GM19468 (cell line): ENCODE measurements at regions not wholly inside any gene's neighbourhood (a gene's known extent, or its start where the extent isn't known, plus 50 kb on each side); places are given as distances from the start of the nearest gene placed in this dataset.
"Not testable (repeated sequence)": the region's sequence is repeated elsewhere in the genome, so short reads cannot be mapped to it uniquely, and the experiment has no call there.

Source experiments
- ATAC-seq: cut with Tn5 transposase; IDR thresholded peaks from one replicate; pipeline ENCODE4 v1.9.1; 2021; ENCODE audit warnings: mild to moderate bottlenecking, moderate library complexity, moderate number of reproducible peaks; ENCODE audit not compliant: unreplicated experiment; ENCODE audit errors: extremely low read depth

DNA sequence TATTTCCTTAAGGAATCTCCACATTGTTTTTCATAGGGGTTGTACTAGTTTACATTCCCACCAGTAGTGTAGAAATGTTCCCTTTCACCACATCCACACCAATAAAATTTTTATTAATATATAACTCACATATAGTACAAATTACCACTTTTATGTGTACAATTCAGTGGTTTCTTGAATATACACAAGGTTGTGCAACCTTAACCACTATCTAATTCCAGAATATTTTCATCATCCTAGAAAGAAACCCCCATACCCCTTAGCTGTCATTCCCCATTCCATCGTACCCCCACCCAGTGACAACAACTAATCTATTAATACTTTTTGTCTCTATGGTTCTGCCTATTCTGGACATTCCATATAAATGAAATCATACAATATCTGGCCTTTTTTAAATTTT, 108.3 kb upstream of the USP9X start:
- ATAC-seq: no peak

DNA sequence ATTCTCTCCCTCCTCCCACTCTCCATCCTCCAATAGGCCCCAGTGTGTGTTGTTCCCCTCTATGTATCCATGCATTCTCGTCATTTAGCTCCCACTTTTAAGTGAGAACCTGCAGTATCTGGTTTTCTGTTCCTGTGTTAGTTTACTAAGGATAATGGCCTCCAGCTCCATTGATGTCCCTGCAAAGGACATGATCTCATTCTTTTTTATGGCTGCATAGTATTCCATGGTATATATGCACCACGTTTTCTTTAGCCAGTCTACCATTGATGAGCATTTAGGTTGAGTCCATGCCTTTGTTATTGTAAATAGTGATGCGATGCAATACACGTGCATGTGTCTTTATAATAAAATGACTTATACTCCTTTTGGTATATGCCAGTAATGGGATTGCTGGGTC, 100.3 kb upstream of the USP9X start:
- no peak for ATAC-seq

- no peak for ATAC-seq
Measured at GRCh38 chrX:40987413-40987812, 97.8 kb upstream of the USP9X start.

DNA sequence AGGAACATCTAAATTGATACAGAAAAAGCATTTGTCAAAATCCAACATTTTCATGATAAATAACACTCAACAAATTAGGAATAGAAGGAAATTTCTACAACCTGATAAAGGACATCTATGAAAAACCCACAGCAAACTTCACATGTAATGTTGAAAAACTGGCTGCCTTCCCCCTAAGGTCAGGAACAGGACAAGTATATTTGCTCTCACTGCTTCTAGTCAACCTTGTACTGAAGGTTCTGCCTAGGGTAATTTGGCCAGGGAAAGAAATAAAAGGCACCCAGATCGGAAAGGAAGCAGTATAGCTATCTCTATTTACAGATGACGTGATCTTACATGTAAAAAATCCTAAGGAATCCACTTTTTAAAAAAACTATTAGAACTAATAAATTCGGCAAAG, 97.1 kb upstream of the USP9X start:
- no peak for ATAC-seq

DNA sequence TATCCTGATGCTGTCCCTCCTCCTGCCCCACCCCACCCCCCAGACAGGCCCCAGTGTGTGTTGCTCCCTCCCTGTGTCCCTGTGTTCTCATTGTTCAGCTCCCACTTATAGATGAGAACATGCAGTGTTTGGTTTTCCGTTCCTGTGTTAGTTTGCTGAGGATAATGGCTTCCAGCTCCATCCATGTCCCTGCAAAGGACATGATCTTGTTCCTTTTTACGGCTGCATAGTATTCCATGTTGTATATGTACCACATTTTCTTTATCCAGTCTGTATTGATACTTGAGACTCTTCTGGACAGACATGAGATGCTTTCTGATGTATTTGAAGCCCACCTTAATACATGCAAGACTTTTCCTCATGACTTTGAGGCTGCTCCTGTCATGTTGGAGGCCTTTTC, 91.8 kb upstream of the USP9X start:
- not testable (repeated sequence) for ATAC-seq

DNA sequence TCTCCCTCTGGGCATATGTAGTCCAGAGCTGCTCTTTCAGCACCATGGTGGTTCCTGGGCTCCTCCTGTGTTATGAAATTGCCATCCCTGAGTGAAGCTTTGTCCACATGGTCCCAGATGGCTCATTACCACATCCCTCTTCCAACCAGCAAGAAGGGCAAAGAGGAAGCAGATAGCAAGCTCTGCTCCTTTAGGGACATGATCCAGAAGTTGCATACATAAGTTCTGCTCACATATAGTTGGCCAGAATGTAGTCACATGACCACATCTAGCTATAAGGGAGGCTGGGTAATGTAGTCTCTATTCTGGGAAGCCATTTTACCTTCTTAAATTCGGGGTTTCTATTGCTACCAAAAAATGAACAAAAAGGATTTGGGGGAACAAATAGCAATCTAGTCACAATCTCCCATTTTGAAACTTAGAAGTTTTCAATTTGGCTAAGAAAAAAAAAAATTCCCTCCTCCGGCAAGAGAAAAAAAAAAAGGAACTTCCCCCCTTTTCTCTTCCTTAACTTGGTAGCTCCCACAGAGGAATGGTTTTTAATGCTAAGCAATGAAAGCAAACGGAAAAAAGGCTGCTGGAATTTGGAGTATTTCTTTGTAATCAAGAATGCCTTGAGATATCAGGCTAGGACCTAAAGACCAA, 88.2 kb upstream of the USP9X start:
- no peak for ATAC-seq

DNA sequence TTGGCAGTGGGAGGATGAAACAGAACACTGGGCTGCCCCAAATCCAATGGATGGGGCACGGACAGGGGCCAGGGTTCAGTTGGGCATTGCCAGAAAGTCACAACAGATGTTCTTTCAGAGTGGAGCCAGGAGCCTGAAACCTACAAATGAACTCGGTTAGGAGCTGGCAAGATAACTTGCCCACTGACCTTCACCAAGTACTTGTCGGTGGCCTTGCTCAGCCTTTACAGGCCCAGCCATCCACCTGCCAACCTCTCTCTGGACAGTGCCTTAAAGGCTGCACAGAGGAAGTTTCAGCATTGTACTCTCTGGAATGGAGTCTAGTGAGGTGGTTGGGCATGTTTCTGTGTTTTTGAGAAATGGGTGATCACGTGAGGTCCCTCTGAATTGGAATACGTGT, 87.1 kb upstream of the USP9X start:
- ATAC-seq: no peak

DNA sequence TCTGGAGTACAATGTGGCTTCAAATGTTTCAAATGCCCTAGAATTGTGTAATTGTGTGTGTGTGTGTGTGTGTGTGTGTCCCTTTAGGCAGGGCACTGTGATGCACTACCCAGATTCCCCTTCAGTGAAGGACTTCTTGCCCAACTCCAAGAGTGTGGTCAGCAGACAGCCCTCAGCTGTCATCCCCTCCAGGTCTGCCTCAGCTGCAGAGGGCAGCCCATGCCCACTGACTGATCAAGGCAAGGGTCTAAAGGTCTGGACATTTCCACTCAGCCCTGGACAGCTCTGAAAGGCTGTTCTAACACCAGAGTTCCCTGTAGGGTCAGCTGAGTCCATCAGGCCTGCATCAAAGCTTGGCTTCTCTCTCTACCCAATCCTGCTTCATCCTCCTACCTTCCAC, 83.9 kb upstream of the USP9X start:
- ATAC-seq: no peak

GRCh38 chrX:41002026-41002425, 83.2 kb upstream of the USP9X start:
- ATAC-seq: no peak

GRCh38 chrX:41003506-41004270, 81.6 kb upstream of the USP9X start:
- ATAC-seq: no peak

DNA sequence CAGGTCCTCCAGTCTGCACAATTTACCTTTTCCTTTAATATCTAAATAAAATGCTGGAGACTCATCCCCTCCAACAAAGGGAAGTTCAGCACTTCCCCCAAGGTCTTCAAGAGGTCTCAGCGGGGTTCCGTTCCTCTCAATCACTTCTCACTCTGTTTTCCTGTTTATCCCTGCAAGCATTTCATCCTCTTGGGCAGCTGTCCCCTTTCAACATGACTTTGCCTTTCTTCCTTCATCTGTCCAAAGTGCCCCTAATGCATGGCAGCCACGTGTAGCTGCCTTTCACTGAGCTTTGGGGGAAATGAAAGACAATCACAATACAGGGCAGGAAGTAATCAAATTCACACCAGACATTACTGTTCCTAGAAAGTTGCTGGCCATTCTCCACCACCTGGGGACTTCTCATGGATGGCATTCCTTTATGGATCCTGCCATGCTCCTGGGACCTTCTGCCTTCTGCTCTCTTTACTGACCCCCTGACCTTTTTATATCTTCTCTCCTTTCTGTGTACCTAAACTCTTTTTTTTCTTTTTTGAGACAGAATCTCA, 79.7 kb upstream of the USP9X start:
- ATAC-seq: no peak

- no peak for ATAC-seq
Measured at GRCh38 chrX:41009850-41010846, 75.1 kb upstream of the USP9X start.

- no peak for ATAC-seq
Measured at GRCh38 chrX:41014776-41015360, 70.4 kb upstream of the USP9X start.

DNA sequence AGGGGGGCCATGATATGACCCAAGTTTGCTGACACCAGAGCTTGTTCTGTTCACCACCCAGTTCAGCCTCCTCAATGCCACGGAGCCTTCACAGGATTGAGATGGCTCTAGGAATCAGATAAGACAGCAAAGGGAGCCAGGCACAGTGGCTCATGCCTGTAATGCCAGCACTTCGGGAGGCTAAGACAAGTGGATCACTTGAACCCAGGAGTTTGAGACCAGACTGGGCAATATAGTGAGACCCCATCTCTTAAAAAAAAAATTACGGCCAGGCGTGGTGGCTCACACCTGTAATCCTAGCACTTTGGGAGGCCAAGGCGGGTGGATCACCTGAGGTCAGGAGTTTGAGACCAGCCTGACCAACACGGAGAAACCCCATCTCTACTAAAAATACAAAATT, 67.5 kb upstream of the USP9X start:
- not testable (repeated sequence) for ATAC-seq

- ATAC-seq: not testable (repeated sequence)
Measured at GRCh38 chrX:41018391-41019040, 66.7 kb upstream of the USP9X start.

GRCh38 chrX:41019041-41019392, 66.2 kb upstream of the USP9X start:
- ATAC-seq: no peak

- no peak for ATAC-seq
Measured at GRCh38 chrX:41022566-41022965, 62.7 kb upstream of the USP9X start.

DNA sequence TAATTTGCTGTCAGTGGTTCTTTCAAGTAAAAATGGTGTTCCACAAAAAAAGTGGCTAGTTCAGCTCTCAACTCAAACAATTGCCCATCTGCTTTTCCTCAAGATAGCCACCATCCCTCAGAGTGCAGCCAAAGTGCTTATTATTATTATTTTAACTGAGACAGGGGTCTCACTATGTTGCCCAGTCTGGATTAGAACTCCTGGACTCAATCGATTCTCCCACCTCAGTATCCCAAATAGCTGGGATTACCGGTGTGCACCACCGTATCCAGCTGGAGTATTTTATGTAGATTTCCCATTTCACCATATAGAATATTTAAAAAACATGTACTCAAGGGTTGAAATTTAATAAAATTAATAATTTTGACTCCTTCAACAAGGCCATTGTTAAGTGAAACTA, 62.1 kb upstream of the USP9X start:
- no peak for ATAC-seq

DNA sequence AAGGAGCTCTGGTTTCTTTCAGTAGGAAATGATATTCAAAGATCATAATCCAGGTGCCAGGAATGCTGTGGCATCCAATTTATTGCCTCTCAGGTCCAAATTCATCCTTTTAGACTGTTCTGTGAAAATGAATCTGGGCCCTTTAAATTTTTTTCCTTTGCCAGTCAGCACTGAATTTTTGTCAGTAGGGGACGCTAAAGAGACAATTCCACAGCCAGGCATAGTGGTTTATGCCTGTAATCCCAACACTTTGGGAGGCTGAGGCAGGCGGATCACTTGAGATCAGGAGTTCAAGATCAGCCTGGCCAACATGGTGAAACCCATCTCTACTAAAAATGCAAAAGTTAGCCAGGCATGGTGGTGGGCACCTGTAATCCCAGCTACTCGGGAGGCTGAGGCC, 60.9 kb upstream of the USP9X start:
- not testable (repeated sequence) for ATAC-seq

DNA sequence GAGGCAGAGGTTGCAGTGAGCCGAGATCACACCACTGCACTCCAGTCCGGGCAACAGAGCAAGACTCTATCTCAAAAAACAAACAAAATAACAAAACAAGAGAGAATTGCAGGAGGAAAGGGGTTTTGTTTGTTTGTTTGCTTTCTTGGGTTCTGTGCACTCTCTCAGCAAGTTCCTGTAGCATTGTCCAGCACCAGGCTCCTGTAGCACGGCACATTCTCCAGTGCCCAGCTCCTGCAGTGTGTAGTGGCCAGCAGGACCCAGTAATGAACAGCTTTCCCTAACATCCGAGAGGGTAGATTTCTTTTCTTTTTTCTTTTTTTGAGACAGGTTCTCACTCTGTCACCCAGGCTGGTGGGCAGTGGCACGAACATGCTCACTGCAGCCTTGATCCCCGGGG, 60.5 kb upstream of the USP9X start:
- no peak for ATAC-seq
